Fibroblast of upper back skin (primary cell): ENCODE measurements at regions not wholly inside any gene's neighbourhood (a gene's known extent, or its start where the extent isn't known, plus 50 kb on each side); places are given as distances from the start of the nearest gene placed in this dataset.

ENCODE experiments used
- DNase-seq: peaks from one replicate; pipeline ENCODE4 v3.0.0-alpha.2; 2013

DNA sequence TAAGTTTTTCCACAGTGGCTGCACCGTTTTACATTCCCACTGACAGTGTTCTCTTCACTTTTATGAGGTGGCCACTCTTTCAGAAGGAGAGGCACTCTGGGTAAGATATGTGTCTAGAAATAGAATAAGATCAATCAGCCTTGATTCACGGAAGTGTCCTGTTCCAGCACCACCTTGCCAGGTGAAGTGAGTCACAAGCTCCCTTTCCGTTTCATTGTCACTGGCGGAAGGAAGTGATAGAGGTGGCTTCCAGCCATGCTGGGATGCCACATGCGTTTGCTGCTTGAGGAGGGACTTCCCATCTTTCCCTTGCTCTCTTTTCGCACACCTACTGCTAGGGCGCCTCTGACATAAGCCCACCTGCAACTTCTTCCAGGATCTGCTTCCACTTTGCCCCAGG, 217.1 kb downstream of the PIK3R1 start:
- DNase-seq, result no peak

- DNase-seq, result no peak
Measured at GRCh38 chr5:68433526-68433922, 218.0 kb downstream of the PIK3R1 start.

DNA sequence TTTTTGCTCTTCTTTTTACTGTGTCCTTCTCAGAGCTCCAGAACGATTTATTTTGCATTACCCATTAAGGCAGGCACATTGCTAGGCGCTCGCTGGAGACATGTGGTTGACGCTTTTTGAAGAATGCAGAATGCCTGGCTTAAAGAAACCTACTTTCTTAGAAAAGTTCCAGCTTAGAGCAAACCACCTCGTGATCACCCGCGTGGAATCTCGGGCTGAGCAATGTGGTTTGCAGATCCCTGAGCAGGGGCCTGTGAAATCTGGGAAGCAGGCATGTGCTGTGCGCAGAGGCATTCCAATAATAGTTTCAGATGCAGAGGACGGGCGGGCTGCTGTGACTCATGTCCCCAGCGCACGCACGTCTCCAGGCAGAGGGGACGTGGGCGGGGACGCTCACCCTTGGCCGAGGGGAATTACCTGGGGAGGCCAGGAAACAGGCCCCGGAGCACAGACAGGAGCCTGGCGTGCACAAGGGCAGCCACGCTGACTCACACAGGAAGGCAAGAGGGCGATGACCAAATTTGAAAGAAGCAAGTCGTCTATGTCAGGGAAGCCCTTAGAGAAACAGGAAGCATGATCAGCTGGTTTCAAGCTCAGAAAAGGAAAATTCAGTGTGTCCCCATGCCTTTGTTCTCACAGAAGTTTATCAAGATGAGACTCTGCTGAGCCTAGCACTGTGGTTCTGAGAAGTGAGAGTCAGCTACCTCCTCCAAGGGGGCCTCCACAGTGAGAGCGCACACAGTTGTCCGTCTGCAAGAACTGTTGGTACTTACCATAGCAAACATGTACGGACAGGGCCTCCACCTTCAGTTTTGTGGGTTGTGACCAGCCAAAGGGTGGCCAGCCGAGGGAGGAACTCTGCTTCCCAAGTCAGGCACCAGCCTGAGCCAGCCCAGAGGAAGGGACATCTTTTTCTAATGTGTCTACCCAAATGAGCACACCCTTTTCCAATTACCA, 218.6 kb downstream of the PIK3R1 start:
- DNase-seq, result peak; percentile 97

GRCh38 chr5:68435611-68436010, 220.1 kb downstream of the PIK3R1 start:
- no peak for DNase-seq

GRCh38 chr5:68436686-68437520, 221.3 kb downstream of the PIK3R1 start:
- peak; percentile 61 for DNase-seq

DNA sequence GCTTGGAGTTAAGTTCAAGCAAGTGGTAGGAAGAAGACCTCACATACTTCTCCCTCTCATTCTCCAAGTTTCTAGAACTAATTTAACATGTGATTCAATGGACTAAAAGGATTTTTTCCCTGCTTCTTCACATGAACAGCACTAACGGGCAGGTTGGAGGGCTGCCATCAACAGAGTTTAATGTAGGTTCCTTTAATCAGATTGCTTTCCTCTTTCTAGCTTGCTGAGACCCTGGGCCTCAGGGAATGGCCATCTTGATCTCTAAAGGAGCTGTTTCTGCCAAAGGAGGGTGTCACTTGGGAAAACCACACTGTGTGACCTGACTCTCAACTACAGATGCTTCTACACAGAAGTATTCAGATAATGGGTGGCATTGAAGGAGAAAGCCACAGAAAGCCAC, 223.3 kb downstream of the PIK3R1 start:
- DNase-seq, result no peak

GRCh38 chr5:68440245-68440644, 224.7 kb downstream of the PIK3R1 start:
- DNase-seq, result no peak

- DNase-seq, result no peak
Measured at GRCh38 chr5:68440651-68441050, 225.1 kb downstream of the PIK3R1 start.

DNA sequence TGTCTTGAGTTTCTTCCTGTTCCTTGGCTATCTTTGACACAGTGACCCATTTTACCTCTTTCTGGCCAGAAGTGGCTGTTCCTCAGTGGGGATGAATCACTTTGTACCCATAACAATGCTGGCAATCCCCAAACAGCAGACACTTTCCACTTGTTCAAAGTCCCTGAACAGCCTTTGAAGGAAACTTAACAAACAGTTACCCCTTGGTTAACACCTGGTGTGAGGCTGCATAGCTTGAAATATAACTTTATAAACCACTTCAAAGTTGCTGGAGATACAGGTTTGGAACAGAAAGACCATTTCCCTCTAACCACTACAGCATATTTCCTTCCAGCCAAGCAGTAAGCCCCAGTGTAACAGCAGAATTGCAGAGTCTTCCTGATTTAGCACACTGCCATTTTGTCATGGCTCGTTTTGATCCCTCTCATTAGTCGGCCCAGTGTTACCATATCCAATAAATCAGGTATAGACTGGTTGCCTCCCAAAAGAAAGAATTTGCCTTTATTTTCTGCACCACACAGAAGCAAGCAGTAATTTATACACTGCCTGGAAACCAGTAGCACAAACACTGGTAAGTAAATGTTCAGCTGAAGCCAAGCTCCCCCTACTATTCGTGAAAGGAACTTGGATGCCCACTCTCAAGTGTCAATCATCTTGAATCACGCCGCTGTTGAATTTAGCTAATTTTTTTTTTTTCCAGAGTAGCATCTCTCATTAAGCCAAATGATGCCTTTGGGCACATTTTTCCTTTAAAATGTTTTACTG, 225.9 kb downstream of the PIK3R1 start:
- DNase-seq, result no peak

- DNase-seq, result no peak
Measured at GRCh38 chr5:68443091-68443490, 227.5 kb downstream of the PIK3R1 start.

DNA sequence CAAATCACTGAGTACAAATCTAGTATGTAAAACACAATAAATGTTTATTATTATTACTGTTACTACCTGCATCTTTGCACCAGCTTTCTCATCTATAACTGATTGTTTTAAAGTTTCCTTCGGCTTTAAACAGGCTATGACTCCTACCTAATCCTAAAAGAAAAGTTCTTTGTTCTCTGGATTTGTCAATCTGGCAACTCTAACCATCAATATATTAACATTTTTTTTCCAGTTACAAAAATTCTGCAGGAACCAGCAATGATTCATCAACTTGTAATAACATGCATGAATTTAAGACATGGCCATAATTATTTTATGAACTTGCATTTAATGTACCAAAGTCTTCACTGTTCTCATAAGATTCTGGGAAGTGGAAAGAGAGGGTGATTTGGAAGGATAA, 228.5 kb downstream of the PIK3R1 start:
- no peak for DNase-seq

GRCh38 chr5:68444833-68445232, 229.3 kb downstream of the PIK3R1 start:
- no peak for DNase-seq

- no peak for DNase-seq
Measured at GRCh38 chr5:68445257-68446069, 229.9 kb downstream of the PIK3R1 start.

GRCh38 chr5:68446070-68446357, 230.5 kb downstream of the PIK3R1 start:
- no peak for DNase-seq

- no peak for DNase-seq
Measured at GRCh38 chr5:68446487-68446894, 230.9 kb downstream of the PIK3R1 start.

GRCh38 chr5:68447136-68447929, 231.8 kb downstream of the PIK3R1 start:
- no peak for DNase-seq

- no peak for DNase-seq
Measured at GRCh38 chr5:68449380-68449779, 233.8 kb downstream of the PIK3R1 start.

DNA sequence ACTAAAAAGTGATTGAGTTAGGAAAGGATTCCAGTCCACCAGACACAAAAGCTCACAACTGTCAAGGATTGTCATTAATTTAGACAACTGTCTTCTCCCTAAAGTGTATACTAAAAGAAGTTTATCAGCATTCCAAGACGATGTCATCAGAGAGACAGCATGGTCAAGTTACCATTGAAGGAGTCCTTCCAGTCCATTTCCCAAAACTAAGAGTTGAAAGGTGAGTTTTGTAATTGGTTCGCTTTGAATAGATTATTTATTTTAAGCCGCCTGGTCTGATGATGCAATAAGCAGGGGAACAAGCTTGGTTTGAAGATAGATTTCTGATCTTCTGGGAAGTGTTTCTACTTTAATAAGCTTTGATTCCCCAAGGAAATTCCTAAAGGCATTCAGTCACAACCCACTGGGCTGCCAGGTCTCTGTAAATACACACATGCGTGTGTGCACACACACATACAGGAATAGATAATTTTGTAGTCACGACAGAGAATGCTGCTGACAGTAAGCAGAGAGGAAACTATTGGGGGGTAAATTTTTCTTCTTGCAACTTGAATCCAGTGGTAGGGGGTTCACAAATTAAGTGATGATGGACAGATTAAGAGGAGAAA, 234.8 kb downstream of the PIK3R1 start:
- DNase-seq, result peak; percentile 54

GRCh38 chr5:68452286-68452685, 236.7 kb downstream of the PIK3R1 start:
- DNase-seq, result no peak

DNA sequence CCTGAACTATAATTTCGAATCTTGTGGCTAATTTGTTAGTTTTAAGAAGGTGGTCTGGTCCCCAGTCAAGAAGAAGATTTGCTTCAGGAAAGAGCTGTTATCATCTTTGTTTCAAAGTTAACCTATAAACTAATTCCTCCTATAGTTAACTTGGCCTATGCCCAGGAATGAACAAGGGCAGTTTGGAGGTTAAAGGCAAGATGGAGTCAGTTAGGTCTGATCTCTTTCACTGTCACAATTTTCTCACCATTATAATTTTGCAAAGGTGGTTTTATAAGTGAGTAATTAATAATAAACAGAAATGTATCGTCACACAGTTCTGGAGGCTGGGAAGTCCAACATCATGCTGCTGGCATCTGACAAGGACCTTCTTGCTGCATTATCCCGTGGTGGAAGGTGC, 238.6 kb downstream of the PIK3R1 start:
- no peak for DNase-seq

DNA sequence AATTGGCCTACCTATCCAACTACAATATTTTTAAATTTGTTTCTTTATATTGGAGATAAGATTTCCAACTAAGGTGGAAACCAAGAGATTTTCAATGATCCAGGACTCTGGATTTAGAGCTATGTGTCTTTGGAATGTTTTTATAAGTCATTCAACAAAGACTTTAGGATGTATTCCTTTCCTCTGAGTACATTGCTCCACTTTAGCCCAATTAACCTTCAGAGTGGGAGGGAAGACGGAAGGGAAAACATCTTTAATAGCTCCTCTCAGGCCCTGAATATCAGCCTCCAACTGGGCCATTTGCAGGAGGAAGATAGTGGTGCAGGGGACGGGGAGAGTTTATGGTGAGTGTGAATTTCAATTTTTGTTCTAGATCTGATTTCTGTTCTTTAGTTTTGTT, 239.2 kb downstream of the PIK3R1 start:
- DNase-seq, result no peak
